H9 (cell line): ENCODE measurements at regions not wholly inside any gene's neighbourhood (a gene's known extent, or its start where the extent isn't known, plus 50 kb on each side); places are given as distances from the start of the nearest gene placed in this dataset.
A peak's percentile ranks its signal among the peaks of the same experiment; 100 is the strongest.
"Not testable (repeated sequence)": the region's sequence is repeated elsewhere in the genome, so short reads cannot be mapped to it uniquely, and the experiment has no call there.

Source experiments
- DNase-seq: peaks from one replicate; pipeline ENCODE4 v3.0.0-alpha.2; 2017
- H2AFZ ChIP-seq: one replicate; pipeline ENCODE4 v1.6.1; 2013; ENCODE audit warnings: mild to moderate bottlenecking, low read length, control low read depth, moderate library complexity
- H2AK5ac ChIP-seq: 2 replicates; pipeline ENCODE4 v1.6.1; 2013; ENCODE audit warnings: low read length, control low read depth, mixed read lengths; ENCODE audit not compliant: insufficient read length
- H2BK120ac ChIP-seq: one replicate; pipeline ENCODE4 v1.6.1; 2013; ENCODE audit warnings: low read depth, mild to moderate bottlenecking, low read length, control low read depth, inconsistent platforms; ENCODE audit not compliant: poor library complexity, severe bottlenecking
- H2BK12ac ChIP-seq: 2 replicates; pipeline ENCODE4 v1.6.1; 2013; ENCODE audit warnings: low read length, control low read depth, mixed read lengths, low read depth; ENCODE audit not compliant: insufficient read length
- H2BK15ac ChIP-seq: 2 replicates; pipeline ENCODE4 v1.6.1; 2013; ENCODE audit warnings: low read depth, low read length, control low read depth
- H2BK20ac ChIP-seq: one replicate; pipeline ENCODE4 v1.6.1; 2013; ENCODE audit warnings: low read depth, mild to moderate bottlenecking, low read length, control low read depth, inconsistent platforms; ENCODE audit not compliant: poor library complexity, severe bottlenecking
- H2BK5ac ChIP-seq: 2 replicates; pipeline ENCODE4 v1.6.1; 2013; ENCODE audit warnings: low read length, control low read depth, mixed read lengths; ENCODE audit not compliant: insufficient read length
- H3K14ac ChIP-seq: 2 replicates; pipeline ENCODE4 v1.6.1; 2013; ENCODE audit warnings: low read length, control low read depth; ENCODE audit not compliant: insufficient read depth
- H3K18ac ChIP-seq: 2 replicates; pipeline ENCODE4 v1.6.1; 2013; ENCODE audit warnings: low read depth, mild to moderate bottlenecking, mixed read lengths, low read length, control low read depth; ENCODE audit not compliant: insufficient read length
- H3K23ac ChIP-seq: 2 replicates; pipeline ENCODE4 v1.6.1; 2013; ENCODE audit warnings: low read length, control low read depth, mixed read lengths, low read depth; ENCODE audit not compliant: insufficient read length
- H3K23me2 ChIP-seq: 2 replicates; pipeline ENCODE4 v1.6.1; 2013; ENCODE audit warnings: low read depth, mild to moderate bottlenecking, mixed read lengths, low read length, control low read depth; ENCODE audit not compliant: insufficient read length, poor library complexity, severe bottlenecking
- H3K27ac ChIP-seq: 2 replicates; pipeline ENCODE4 v1.5.1; 2013; ENCODE audit warnings: low read length, control low read depth, mixed read lengths, low read depth; ENCODE audit not compliant: insufficient read length
- H3K27me3 ChIP-seq: 2 replicates; pipeline ENCODE4 v1.6.1; 2013; ENCODE audit warnings: low read length, control low read depth, inconsistent platforms; ENCODE audit not compliant: insufficient read depth
- H3K4ac ChIP-seq: 2 replicates; pipeline ENCODE4 v1.6.1; 2013; ENCODE audit warnings: low read depth, mild to moderate bottlenecking, control low read depth, inconsistent platforms, low read length, moderate library complexity
- H3K4me1 ChIP-seq: 2 replicates; pipeline ENCODE4 v1.6.1; 2013; ENCODE audit warnings: low read length, control low read depth, inconsistent platforms; ENCODE audit not compliant: insufficient read depth
- H3K4me2 ChIP-seq: 2 replicates; pipeline ENCODE4 v1.6.1; 2013; ENCODE audit warnings: low read length, control low read depth, mixed read lengths; ENCODE audit not compliant: insufficient read length, insufficient read depth
- H3K56ac ChIP-seq: 2 replicates; pipeline ENCODE4 v1.6.1; 2013; ENCODE audit warnings: low read depth, mild to moderate bottlenecking, mixed read lengths, low read length, control low read depth; ENCODE audit not compliant: insufficient read length
- H3K79me1 ChIP-seq: 2 replicates; pipeline ENCODE4 v1.6.1; 2013; ENCODE audit warnings: low read depth, mild to moderate bottlenecking, moderate library complexity, low read length, control low read depth, inconsistent platforms; ENCODE audit not compliant: insufficient read depth, poor library complexity, severe bottlenecking
- H3K79me2 ChIP-seq: 2 replicates; pipeline ENCODE4 v1.6.1; 2013; ENCODE audit warnings: low read length, control low read depth, inconsistent platforms; ENCODE audit not compliant: insufficient read depth
- H3K9ac ChIP-seq: 2 replicates; pipeline ENCODE4 v1.6.1; 2013; ENCODE audit warnings: low read length, control low read depth, mixed read lengths; ENCODE audit not compliant: insufficient read length; ENCODE audit errors: extremely low read depth
- H3K9me3 ChIP-seq: one replicate; pipeline ENCODE4 v1.6.1; 2013; ENCODE audit warnings: low read depth, low read length, inconsistent platforms; ENCODE audit not compliant: control insufficient read depth
- H3T11ph ChIP-seq: one replicate; pipeline ENCODE4 v1.6.1; 2013; ENCODE audit warnings: mild to moderate bottlenecking, low read length, control low read depth, inconsistent platforms
- H4K20me1 ChIP-seq: one replicate; pipeline ENCODE4 v1.6.1; 2013; ENCODE audit not compliant: control insufficient read depth, insufficient read length, insufficient read depth
- H4K5ac ChIP-seq: 2 replicates; pipeline ENCODE4 v1.6.1; 2013; ENCODE audit warnings: low read depth, mild to moderate bottlenecking, mixed read lengths, low read length, control low read depth; ENCODE audit not compliant: insufficient read length
- H4K8ac ChIP-seq: replicated peaks from 2 replicates; pipeline ENCODE4 v1.6.1; 2013; ENCODE audit warnings: low read length, control low read depth, mixed read lengths, low read depth; ENCODE audit not compliant: insufficient read length
- H4K91ac ChIP-seq: 2 replicates; pipeline ENCODE4 v1.6.1; 2013; ENCODE audit warnings: low read depth, mild to moderate bottlenecking, moderate library complexity, mixed read lengths, low read length, control low read depth; ENCODE audit not compliant: insufficient read length
- H3K27ac Mint-ChIP-seq, 3 experiments: 2 replicates in 2 of 3; 3 replicates in 1 of 3; pipeline ENCODE4 v1.8.0; 2020 to 2021; ENCODE audit warnings: mixed read lengths in 3 of 3, mild to moderate bottlenecking in 1 of 3, moderate library complexity in 1 of 3
- H3K27me3 Mint-ChIP-seq: 2 replicates; pipeline ENCODE4 v1.8.0; 2021; ENCODE audit warnings: low read depth, mild to moderate bottlenecking, moderate library complexity, mixed read lengths
- H3K36me3 Mint-ChIP-seq, 3 experiments: 2 replicates in 2 of 3; 3 replicates in 1 of 3; pipeline ENCODE4 v1.8.0; 2020 to 2021; ENCODE audit warnings: low read depth in 3 of 3, mixed read lengths in 3 of 3; ENCODE audit not compliant: insufficient read depth in 1 of 3
- H3K4me1 Mint-ChIP-seq, 2 experiments: 2 replicates each; pipeline ENCODE4 v1.8.0; 2020; ENCODE audit warnings: mixed read lengths in 2 of 2
- H3K4me3 Mint-ChIP-seq, 2 experiments: 2 replicates in 1 of 2; 3 replicates in 1 of 2; pipeline ENCODE4 v1.8.0; 2020 to 2021; ENCODE audit warnings: mild to moderate bottlenecking in 2 of 2, mixed read lengths in 2 of 2, moderate library complexity in 1 of 2
- H3K9me3 Mint-ChIP-seq, 2 experiments: 2 replicates in 1 of 2; 3 replicates in 1 of 2; pipeline ENCODE4 v1.8.0; 2020; ENCODE audit warnings: mild to moderate bottlenecking in 2 of 2, mixed read lengths in 2 of 2, moderate library complexity in 1 of 2
- WGBS: extraction: QIAGEN DNeasy Blood & Tissue Kit; methylation state at CpG from one replicate; pipeline ENCODE4 v1.1.7; 2013; ENCODE audit warnings: missing lambda C conversion rate, low lambda C conversion rate, mixed read lengths; ENCODE audit not compliant: insufficient read length; ENCODE audit errors: extremely low coverage; 5-methylcytosine and 5-hydroxymethylcytosine counted together
- TF ChIP-seq, protein P1 (sequence below): fragments of 200-600 bp; sonication (generic); conservative IDR thresholded peaks from 3 replicates; pipeline ENCODE4 v1.8.0; 2021; ENCODE audit warnings: antibody characterized with exemption, mild to moderate bottlenecking

DNA sequence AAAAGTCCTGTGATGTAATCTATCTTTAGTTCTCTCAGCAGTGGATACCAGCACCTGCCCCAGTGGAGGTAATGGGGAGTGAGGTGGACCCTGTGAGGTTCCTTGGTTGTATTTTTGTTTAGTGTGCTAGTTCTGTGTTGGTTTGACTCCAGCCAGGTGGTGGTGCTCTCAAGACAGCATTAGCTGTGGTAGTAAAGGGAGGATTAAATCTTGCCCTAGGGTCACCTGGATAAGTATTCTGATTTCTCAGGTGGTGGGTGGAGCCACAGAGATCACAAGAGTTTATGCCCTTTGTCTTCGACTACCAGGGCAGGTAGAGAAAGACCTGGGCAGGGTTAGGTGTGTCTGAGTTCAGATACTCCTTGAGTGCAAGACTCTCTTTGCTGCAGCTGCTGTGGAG is 176.3 kb upstream of the EDA2R start:
- H2BK120ac ChIP-seq: no peak overlapping the region
- no peaks in the 10 kb centered on the region for H3K79me1 ChIP-seq
- H2BK15ac ChIP-seq: no peak overlapping the region
- H3K56ac ChIP-seq: no peak overlapping the region
- no peak overlapping the region for H2BK5ac ChIP-seq
- H3K23ac ChIP-seq: no peak overlapping the region
- DNase-seq: no peak
- no peak overlapping the region for H2BK12ac ChIP-seq
- no CpG with 5 or more reads among the region's 1 CpG for WGBS
- no peak overlapping the region for H3K4ac ChIP-seq
- H3K4me2 ChIP-seq: no peak overlapping the region
- no peaks in the 10 kb centered on the region for H4K20me1 ChIP-seq
- TF ChIP-seq, protein P1, sequence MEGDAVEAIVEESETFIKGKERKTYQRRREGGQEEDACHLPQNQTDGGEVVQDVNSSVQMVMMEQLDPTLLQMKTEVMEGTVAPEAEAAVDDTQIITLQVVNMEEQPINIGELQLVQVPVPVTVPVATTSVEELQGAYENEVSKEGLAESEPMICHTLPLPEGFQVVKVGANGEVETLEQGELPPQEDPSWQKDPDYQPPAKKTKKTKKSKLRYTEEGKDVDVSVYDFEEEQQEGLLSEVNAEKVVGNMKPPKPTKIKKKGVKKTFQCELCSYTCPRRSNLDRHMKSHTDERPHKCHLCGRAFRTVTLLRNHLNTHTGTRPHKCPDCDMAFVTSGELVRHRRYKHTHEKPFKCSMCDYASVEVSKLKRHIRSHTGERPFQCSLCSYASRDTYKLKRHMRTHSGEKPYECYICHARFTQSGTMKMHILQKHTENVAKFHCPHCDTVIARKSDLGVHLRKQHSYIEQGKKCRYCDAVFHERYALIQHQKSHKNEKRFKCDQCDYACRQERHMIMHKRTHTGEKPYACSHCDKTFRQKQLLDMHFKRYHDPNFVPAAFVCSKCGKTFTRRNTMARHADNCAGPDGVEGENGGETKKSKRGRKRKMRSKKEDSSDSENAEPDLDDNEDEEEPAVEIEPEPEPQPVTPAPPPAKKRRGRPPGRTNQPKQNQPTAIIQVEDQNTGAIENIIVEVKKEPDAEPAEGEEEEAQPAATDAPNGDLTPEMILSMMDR: 0 out of 3 replicates have a peak, but pooled peaks have one; percentile 10
- no peak overlapping the region for H3K9ac ChIP-seq
- H2BK20ac ChIP-seq: no peak overlapping the region
- H3K18ac ChIP-seq: no peak overlapping the region
- no peak overlapping the region for H3T11ph ChIP-seq
- no peaks in the 10 kb centered on the region for H3K27me3 Mint-ChIP-seq
- H3K36me3 Mint-ChIP-seq: peaks cover 5 to 8% (median 7%) of the 10 kb centered on the region in 3 experiments; a peak in 6 of 7 replicates
- no peaks in the 10 kb centered on the region for H3K4me1 ChIP-seq
- no peak overlapping the region for H2AK5ac ChIP-seq
- peaks cover 12% of the 10 kb centered on the region for H3K9me3 ChIP-seq
- no peaks in the 10 kb centered on the region for H3K27me3 ChIP-seq
- H3K27ac Mint-ChIP-seq: no peak overlapping the region
- H3K14ac ChIP-seq: no peak overlapping the region
- no peaks in the 10 kb centered on the region for H3K4me1 Mint-ChIP-seq
- H3K9me3 Mint-ChIP-seq: peaks cover 78 to 83% of the 10 kb centered on the region in 2 experiments
- no peaks in the 10 kb centered on the region for H3K23me2 ChIP-seq
- no peak overlapping the region for H3K27ac ChIP-seq
- no peak overlapping the region for H4K8ac ChIP-seq
- H3K4me3 Mint-ChIP-seq: no peak overlapping the region
- no peaks in the 10 kb centered on the region for H3K79me2 ChIP-seq
- H2AFZ ChIP-seq: no peak overlapping the region
- H4K91ac ChIP-seq: no peak overlapping the region
- H4K5ac ChIP-seq: no peak overlapping the region

GRCh38 chrX:66794514-66794913 is 155.6 kb upstream of the EDA2R start:
- not testable (repeated sequence) for H3K14ac ChIP-seq, H2BK20ac ChIP-seq, H3K27me3 ChIP-seq, H3K18ac ChIP-seq, H3K27me3 Mint-ChIP-seq, H3K79me1 ChIP-seq, H4K20me1 ChIP-seq, H2BK12ac ChIP-seq, H3K56ac ChIP-seq, H4K8ac ChIP-seq, H3K4me2 ChIP-seq, H3K27ac Mint-ChIP-seq, H3K23ac ChIP-seq, H2BK120ac ChIP-seq, H3K27ac ChIP-seq, DNase-seq, H3K23me2 ChIP-seq, H3K4me1 ChIP-seq, H3K4me3 Mint-ChIP-seq, H3K9ac ChIP-seq, H3K4ac ChIP-seq, H2BK5ac ChIP-seq, H2AK5ac ChIP-seq, H3T11ph ChIP-seq, H4K91ac ChIP-seq, H3K79me2 ChIP-seq, H4K5ac ChIP-seq, H2BK15ac ChIP-seq, H3K4me1 Mint-ChIP-seq, H2AFZ ChIP-seq
- WGBS: no CpG with 5 or more reads among the region's 5 CpGs
- peaks cover 33% of the 10 kb centered on the region for H3K9me3 ChIP-seq
- H3K36me3 Mint-ChIP-seq: peaks cover 11 to 26% (median 14%) of the 10 kb centered on the region in 3 experiments
- peaks cover 90 to 96% of the 10 kb centered on the region in 2 experiments for H3K9me3 Mint-ChIP-seq
